Stimulated activated CD4-positive, alpha-beta T cell treated with anti-CD3 and anti-CD28 coated beads, Interleukin-4, amount 100 ng/mL, for 48 hours (primary cell): ENCODE measurements at regions not wholly inside any gene's neighbourhood (a gene's known extent, or its start where the extent isn't known, plus 50 kb on each side); places are given as distances from the start of the nearest gene placed in this dataset.

Experiments used
- DNase-seq, 2 donors: peaks; one replicate each; pipeline ENCODE4 v3.0.0-alpha.2; 2020; ENCODE audit warnings: low read depth in 2 of 2

DNA sequence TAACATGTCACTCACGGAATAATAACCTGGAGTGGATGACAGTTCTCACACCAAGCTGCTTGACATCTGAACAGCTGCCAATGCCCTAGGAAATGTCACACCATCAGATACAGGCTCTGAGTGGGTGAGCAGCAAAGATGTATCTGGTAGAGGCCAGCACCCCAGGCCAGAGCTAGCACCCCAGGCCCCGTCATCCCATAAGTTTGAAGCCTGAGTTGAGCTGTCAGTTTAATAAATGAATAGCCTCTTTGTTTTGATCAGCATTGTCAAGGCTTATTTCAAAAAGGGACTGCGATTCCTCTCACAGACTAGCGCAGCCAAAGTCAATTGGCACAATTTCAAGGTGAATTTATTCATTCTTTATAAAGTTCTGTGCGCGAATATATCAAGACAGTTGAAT lies 1327.1 kb downstream of the MAT2B start:
- no peak for DNase-seq

DNA sequence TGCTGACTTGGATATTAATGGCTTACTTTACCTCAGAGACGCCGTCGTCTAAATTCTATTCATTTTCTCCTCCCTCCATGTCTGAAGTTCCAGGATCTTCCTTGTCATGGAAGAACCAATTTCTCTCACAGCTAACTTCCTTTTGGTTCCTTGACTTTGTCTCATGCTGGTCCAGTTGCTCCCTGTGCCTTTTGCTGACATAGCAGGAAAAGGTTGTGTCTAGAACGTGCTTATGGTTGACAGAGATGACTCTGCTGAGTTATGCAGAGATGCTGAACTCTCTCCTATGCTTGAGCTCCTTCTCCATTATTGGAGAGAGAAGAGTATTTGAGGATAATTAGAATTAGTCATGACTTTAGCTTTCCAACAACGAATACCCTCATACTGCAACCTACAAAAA lies 1338.9 kb downstream of the MAT2B start:
- DNase-seq: no peak

DNA sequence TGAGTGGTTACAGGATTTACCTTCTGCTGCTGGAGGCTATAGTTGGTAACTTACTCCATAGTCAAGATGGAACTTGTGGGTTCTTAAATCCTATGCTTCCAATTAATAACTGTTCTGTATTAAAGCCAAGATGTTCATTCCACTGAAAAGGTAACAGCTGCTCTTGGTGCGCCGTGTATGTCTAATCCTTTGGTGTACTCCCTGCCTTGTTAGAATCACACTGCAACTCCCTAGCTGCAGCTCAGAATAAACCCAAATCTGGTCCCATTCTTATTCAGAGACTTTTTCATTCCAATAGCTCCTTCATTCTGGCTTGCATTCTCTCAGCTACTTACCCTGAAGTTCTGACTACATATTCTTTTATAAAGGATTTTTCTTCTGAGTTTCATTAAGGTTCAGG lies 1355.5 kb downstream of the MAT2B start:
- DNase-seq: no peak

DNA sequence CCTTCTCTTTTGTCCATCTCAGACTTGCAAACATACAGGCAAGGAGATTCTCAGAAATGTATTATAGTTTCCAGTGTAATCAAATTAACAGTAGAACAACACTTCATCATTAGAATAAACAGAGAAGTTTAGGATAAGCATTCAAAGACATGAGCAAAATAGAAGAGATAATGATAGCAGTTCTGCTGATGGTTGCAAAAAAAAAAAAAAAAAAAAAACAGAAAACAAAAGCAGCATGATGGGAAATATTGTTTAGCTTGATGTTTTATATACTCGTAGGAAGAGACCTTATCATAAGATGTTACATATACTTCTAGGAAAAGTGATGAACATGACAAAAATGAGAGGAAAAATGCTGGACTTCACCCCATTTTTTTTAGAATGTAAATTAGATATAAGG lies 1356.2 kb downstream of the MAT2B start:
- no peak for DNase-seq

DNA sequence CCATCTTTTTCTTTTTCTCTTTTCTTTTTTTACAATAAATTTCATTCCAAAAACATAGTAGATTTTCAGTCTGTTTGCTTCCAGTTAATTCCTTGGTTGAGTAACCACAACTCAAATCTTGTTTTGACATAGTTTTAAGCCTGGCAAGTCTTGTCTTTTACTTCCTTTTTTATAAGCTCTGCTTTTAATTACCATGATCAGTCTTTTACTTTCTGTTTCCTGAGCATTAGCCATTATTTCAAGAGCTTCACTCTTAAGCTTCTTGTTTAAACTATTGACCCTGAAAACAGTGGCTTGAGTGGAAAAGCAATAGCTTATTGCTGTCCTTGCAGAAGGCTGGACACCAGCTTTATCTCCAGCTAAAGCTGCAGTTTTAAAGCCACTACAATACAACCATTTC lies 1363.3 kb downstream of the MAT2B start:
- no peak for DNase-seq

DNA sequence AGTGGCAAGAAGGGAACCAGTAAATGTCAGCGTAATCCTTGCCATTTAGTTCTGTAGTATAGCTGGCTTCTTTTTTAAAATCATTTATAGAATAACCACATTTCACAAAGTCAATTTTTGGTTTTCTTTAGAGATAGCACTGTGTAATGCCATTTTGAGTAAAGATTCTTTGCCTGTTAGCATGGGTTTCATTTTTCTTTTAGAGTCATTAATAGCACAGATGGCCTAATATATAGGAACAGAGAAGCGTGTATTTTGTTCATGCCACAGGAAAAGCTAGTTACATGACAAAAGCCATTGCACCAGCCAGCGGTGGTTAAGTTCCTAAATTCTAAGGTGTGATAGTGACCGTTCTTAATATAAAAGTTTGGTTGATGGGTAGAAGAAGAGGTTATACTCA lies 1363.9 kb downstream of the MAT2B start:
- no peak for DNase-seq

DNA sequence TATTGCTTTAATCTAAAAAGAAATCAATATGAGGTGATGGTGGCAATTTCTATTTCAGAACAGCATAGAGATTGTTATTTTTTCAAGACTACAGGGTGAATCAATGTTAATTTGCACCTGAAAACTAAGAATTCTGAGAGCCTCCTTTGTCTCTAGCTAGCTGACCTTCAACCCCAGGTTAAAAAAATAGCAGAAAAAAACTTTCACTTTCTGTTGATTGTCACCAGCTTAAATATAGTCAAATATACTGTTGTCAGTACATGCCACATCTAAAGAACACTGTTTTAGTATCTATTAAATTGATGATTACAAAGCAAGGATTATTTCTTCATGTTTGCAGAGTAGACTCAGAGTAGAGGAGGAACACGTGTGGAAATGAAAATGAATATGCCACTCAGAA lies 1371.4 kb downstream of the MAT2B start:
- no peak for DNase-seq

DNA sequence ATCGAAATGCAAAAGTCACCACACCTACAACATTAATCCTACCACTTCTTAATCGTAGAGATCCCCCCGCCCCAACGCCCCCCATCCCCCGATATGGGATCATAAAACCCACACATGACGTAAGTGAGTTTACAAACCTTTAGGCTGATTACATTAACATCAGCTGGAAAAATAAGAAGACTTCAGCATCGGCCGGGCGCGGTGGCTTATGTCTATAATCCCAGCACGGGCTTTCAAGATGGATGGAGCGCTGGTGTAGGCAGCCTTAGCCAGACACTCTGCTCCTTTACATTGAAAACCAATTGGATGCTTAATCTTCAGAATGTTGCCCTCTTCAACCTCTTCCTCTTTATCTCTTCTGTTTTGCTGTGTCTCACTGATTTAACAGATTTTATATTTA lies 1376.0 kb downstream of the MAT2B start:
- DNase-seq: no peak

DNA sequence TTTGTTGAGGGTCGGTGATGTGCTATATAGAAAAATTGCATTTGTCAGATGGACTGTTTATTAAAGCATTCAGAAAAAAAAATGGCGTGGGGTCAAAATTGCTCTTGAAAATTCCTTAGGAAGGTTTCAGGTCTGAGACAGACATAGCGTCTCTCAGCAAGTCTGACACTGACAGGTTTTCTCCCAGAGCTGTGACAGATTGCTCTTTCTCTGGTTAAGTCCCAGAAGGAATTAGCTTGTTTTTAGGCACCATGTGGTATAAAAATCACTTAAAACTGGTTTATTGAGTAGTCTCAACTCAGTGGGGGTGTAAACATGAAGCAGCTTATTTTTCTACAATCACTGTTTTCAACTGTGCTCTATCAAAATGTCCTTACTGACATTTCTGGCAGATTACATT lies 1379.8 kb downstream of the MAT2B start:
- no peak for DNase-seq

DNA sequence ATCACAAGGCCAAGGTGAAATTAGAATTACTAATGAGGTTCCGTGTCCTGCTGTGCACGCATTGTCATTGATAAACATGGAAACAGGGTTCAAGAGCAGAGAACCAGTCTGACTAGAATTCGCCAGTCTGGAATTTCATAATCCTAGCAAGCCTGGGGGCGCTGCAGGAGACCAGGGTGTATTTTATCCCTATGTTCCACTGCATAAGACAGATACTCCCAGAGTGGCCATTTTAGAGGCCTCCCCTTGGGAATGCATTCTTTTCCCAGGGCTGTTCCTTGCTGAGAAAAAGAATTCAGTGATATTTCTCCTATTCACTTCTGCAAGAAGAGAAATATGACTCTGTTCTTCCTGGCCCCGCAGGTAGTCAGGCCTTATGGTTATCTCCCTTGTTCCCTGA lies 1387.7 kb downstream of the MAT2B start:
- DNase-seq: no peak

DNA sequence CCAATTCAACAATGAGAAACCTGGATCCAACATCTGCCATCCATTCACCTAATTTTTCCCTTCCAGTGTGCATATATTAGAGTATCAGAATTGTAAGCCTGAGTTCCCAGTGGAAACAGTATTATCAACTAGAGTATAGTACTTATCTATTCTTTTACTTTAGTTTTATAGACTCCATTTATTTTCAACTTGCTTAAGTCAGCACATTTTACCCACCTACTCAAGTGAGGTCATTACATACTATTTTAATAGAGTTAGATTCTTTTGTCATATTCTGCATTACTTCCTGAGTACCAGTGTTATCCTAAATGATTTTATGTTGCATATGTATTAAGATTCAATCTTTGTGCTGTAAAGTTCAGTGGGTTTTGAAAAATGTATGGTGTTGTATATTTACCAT lies 1393.3 kb downstream of the MAT2B start:
- no peak for DNase-seq

DNA sequence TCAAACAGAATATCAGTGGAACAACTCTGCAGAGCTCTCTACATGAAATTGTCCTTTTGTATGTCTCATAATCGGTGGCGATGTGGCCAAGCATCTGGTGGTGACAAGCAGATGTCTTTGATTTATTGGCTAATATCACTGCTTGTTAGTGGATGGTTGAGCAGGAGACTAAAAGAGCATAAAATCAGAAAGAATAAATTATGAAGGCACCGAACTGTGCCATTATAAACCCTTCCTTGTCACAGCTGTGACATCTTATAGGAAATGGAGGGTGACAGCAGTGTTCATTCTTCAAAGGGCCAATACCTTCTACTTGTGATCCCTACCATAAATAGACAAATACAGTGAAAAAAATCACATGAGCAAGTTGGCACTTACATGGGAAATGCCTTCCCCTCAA lies 1404.3 kb downstream of the MAT2B start:
- no peak for DNase-seq

DNA sequence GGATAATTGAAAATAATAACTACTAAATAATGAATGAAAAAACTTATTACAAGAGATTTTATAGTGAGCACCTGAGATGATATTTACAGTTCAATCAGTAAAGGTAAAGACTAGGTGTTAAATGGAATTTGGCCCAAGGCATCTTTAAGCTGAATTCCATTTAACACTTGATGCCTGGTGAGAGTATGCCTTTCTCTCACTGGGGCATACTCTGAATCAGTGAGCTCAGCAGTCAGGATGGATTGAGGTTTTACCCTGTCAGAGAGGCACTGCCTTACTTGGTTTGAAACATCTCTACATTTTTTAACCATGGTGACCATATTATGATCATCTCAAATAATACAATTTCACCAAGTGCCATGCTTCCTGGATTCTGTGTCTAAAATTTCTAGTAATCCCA lies 1416.3 kb downstream of the MAT2B start:
- DNase-seq: no peak

DNA sequence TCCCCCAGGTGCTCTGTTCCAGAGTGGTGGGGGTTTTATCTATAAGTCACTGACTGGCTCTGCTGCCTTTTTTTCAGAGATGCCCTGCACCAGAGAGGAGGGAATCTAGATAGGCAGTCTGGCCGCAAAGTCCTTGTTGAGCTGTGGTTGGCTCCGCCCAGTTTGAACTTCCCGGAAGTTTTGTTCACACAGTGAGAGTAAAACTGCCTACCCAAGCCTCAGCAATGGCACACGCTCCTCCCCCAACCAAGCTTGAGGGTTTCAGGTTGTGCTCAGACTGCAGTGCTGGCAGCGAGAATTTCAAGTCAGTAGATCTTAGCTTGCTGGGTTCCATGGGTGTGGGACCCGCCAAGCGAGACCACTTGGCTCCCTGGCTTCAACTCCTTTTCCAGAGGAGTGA lies 1428.6 kb downstream of the MAT2B start:
- DNase-seq: no peak

DNA sequence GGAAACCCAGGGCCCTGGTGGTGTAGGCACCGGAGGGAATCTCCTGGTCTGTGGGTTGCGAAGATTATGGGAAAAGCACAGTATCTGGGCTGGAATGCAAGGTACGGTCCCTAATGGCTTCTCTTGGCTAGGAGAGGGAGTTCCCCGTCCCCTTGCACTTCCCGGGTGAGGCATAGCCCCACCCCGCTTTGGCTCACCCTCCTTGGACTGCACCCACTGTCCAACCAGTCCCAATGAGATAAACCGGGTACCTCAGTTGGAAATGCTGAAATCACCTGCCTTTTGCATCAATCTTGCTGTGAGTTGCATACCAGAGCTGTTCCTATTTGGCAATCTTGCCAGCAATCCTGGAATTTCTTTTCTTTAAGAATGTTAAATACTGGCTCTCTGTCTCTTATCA lies 1429.1 kb downstream of the MAT2B start:
- no peak for DNase-seq

DNA sequence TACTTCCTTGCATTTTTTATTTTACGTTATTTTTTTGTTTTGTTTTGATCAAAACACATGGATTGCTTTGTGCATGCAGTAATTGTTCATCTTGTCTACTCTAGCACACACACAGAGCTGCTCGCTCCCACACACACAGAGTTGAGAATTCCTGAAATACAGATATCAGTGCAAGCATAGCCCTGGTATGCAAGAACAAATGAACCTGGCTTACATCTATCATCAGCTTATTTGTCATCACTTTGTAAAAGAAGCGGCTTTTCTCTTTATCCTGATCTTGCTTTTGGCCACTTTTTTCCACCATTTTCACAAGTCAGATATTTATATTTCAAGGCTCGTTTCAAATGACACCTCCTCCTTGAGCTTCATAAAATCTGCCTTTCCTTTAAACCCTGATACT lies 1435.7 kb downstream of the MAT2B start:
- no peak for DNase-seq

DNA sequence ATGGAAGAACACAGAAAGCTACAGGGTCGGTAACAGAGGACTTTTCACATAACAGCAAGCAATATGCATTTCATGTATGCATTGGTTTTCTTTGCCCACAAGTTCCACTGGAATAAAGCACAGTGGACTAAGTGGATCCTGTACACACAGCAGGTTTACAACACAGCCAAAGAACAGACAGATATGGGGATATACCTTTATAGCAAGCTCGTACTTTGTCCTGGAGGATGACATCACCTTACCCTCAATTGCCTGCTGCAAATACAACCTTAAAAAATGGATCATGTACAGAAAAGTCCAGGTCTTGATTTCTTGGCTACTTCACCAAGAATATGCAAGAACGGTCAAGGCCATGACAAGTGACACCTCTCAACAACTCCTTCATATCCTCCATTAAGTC lies 1445.5 kb downstream of the MAT2B start:
- DNase-seq: no peak

DNA sequence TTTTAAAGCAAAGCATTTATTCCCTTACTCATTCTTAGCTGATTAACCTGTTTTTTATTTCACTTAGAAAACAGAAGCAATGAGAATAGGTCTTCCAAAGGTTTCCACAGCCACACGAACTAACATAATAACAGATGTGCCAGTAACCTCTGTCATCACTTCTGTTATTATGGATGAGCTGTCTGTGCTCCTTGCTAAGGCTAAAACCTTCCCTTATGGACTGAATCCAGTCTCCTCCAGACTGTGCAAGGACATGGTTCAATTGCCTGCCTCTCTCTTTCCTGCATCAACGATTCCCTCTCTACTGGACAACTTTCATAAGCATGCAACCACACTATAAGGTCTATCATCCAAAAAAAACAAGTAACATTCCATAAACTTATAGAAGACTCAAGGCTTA lies 1446.2 kb downstream of the MAT2B start:
- no peak for DNase-seq

DNA sequence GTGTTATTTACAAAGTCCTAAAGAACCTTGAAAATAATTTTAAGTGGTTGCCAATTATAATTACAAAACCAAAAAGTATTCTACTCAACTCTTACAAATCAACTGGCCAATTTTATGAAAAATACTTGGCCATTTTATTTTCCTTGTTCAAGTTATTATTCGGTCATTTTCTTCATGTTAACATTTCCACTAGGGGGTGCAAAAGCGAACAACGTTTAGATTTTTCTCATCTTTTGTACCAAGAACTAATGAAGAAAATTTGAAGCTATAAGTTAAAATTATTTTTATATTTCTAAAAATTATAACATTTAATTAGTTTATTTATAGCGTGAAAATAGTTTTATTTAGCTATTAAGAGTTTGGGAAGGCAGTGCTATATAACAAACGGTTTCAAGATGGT lies 1453.3 kb downstream of the MAT2B start:
- no peak for DNase-seq

DNA sequence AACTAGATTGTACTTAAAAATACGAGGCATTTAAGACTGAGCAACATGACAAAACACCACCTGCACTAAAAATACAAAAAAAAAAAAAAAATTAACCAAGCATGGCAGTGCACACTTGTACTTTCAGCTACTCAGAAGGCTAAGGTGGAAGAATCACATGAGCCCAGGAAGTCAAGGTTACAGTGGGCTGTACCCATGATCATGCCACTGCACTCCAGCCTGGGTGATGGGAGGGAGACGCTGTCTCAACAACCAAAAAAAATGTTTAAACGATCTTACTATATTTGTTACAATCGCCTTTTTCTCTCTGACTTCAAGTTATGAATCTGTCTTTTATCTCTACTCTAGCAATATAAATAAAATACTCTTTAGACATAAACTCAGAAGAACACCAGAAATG lies 1454.3 kb downstream of the MAT2B start:
- no peak for DNase-seq

DNA sequence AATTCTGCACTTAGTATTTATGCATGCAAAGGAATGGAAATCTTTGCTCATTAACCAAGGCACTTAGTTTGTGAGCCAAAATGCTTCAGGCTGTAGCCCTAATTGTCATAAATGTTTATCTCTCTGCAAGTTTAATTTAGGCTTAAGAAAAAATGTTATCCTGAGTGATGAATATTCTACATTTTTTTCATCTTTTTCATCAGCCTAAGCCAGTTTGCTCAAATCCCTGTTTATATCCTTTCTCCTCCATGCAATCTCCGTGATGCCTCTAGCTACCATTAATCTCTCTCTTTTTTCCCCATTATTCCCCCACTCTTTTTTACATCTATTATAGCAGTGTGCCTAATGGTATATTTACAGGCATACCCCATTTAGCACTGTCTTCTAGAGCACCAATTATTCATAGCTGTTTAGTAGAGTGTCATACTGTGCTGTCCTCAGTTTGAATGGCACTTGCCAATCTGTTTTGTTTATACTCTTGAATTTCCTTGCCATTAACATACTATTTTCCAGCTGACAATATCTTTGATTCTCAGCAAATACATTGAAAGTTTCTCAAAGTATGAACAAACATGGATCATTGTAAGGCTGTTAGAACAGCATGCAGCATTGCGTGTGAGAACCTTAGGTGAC lies 1457.0 kb downstream of the MAT2B start:
- no peak for DNase-seq

DNA sequence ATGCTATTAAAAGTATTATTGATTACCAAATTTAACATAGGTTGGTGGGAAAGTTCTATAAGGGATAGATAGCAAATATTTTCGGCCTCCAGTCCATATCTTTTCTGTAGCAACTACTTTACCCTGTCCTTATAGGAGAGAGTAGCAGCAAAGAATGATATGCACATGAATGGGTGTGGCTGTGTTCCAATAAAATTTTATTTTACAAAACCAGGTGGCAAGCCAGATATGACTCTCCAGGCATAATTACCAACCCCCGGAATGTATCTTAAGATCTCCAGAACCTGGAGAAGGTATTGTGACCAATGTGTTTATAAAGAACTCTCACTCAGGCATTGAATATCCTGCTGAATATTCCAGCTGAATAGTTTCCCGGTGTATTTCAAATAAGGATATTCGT lies 1461.2 kb downstream of the MAT2B start:
- no peak for DNase-seq

DNA sequence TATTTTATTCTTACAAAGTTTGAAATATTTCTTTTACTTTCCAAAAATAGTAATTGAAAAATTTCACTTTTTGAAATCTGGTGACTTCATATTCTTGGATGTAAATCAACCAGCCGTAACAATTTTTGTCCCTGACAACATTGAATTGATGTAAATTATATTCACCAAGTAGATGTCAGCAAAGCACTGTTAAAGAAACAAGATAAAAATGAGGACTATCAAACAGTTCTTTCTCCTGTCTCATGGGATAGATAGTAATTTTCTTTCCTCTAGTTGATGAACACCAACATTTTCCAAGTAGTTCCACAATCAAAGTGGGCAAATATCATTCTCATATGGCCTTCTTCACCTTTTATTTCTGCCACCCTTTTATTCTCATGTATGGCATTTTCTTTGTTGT lies 1461.9 kb downstream of the MAT2B start:
- DNase-seq: no peak

DNA sequence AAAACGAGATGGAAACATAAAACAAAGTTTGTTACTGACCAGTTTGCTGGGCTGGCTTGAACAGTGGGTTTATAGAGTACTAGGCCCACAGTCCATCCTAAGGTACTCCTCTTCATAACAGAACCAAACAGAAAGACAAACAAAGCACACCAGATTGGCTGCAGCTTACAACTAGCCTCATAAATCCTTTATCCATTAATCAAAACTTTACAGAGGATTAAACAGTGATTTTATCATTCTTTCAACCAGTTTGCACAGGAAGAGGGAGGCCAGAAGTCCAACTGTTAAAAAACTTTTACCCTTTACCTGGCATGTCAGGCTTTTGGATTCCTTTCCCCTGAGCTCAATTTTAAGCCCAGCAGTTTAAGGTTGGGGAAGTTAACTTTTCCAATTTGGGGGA lies 1467.6 kb downstream of the MAT2B start:
- no peak for DNase-seq

DNA sequence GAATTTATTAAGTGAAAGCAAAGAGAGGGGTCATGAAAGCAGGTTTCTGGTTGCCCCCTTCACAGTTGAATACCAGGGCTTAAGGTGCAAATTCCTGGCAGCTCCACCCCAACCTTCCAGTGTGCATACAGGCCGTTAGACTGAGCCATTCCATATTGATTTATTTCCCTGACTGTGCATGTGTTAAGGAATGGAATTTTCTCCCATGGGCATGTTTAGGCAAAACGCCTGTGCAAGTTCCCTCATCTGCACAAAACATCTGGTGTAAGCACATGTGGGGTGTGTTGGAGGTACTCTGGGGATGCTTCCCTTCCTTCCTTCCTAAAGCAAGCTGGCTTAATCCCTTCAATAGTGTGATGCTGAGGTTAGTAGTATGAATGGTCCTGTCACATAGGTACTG lies 1470.6 kb downstream of the MAT2B start:
- DNase-seq: no peak
